ENCODE measurements at regions not wholly inside any gene's neighbourhood (a gene's known extent, or its start where the extent isn't known, plus 50 kb on each side); places are given as distances from the start of the nearest gene placed in this dataset.

DNA sequence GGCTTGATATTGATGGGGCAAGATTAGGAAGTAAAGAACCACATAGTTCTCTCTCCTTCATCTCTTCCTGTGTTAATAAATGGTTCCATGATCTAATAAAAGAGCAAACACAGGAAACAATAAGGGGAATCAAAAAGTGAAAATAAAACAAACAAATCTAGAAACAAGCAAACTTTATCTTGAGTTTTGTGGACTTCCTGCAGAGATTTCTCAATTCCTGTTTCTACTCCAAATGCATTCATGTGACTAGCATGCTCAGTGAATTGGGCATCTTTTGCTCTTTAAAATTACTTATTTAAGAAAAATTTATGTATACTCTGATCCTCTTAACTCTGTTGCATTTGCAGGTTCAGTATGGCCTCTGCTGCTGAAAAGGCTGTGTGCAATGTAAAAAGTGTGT is 682.0 kb downstream of the KCTD8 start:
- TF ChIP-seq, protein P1, sequence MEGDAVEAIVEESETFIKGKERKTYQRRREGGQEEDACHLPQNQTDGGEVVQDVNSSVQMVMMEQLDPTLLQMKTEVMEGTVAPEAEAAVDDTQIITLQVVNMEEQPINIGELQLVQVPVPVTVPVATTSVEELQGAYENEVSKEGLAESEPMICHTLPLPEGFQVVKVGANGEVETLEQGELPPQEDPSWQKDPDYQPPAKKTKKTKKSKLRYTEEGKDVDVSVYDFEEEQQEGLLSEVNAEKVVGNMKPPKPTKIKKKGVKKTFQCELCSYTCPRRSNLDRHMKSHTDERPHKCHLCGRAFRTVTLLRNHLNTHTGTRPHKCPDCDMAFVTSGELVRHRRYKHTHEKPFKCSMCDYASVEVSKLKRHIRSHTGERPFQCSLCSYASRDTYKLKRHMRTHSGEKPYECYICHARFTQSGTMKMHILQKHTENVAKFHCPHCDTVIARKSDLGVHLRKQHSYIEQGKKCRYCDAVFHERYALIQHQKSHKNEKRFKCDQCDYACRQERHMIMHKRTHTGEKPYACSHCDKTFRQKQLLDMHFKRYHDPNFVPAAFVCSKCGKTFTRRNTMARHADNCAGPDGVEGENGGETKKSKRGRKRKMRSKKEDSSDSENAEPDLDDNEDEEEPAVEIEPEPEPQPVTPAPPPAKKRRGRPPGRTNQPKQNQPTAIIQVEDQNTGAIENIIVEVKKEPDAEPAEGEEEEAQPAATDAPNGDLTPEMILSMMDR (conservative IDR thresholded peaks at IDR 0.05 in 1 of 2, IDR thresholded peaks at IDR 0.05 in 1 of 2; ENCODE audit: low read depth in 1 of 2, low read length in 2 of 2), result no peak
- TF ChIP-seq EZH2 (IDR thresholded peaks at IDR 0.05; ENCODE audit: low read length, missing control alignments), result no peak
